GM12892 (cell line): ENCODE measurements at regions not wholly inside any gene's neighbourhood (a gene's known extent, or its start where the extent isn't known, plus 50 kb on each side); places are given as distances from the start of the nearest gene placed in this dataset.

Experiments
- DNase-seq: peaks from one replicate; pipeline ENCODE4 v3.0.0; 2011; ENCODE audit not compliant: insufficient read length
- FAIRE-seq: peaks from 2 replicates; lab custom pipeline; 2011; peaks lifted over from hg19 to GRCh38; lab: Jason Lieb, UNC
- POLR2A ChIP-seq: IDR thresholded peaks from 2 replicates; pipeline ENCODE4 v1.6.1; 2011; ENCODE audit warnings: low read depth, low read length, control low read depth
- POLR2AphosphoS5 ChIP-seq: IDR thresholded peaks from 2 replicates; pipeline ENCODE4 v1.6.1; 2011; ENCODE audit warnings: low read depth, low read length, control low read depth
- TAF1 ChIP-seq: IDR thresholded peaks from 2 replicates; pipeline ENCODE4 v1.6.1; 2011; ENCODE audit warnings: low read depth, mild to moderate bottlenecking, control low read depth, low read length, borderline replicate concordance

- FAIRE-seq (no peak), DNase-seq (no peak)
- TF ChIP-seq TAF1, result no peak
- TF ChIP-seq POLR2AphosphoS5, result no peak
- TF ChIP-seq POLR2A, result no peak
Measured at GRCh38 chr6:154945271-154945890, 49.7 kb upstream of the TIAM2 start.
